SK-N-MC (cell line): ENCODE measurements at regions not wholly inside any gene's neighbourhood (a gene's known extent, or its start where the extent isn't known, plus 50 kb on each side); places are given as distances from the start of the nearest gene placed in this dataset.

Experiments used
- DNase-seq: peaks from one replicate; pipeline ENCODE4 v3.0.0-alpha.2; 2011; ENCODE audit warnings: low read depth, low spot score
- H3K27ac ChIP-seq: fragments of 200-600 bp; sonication (generic); 2 replicates; pipeline ENCODE4 v1.5.1; 2016; ENCODE audit warnings: mixed run types
- H3K36me3 ChIP-seq: fragments of 200-600 bp; sonication (generic); 2 replicates; pipeline ENCODE4 v1.6.1; 2017; ENCODE audit warnings: antibody characterized with exemption, low read length, mixed read lengths; ENCODE audit not compliant: insufficient read depth
- H3K4me3 ChIP-seq: fragments of 200-600 bp; sonication (generic); 2 replicates; pipeline ENCODE4 v1.5.1; 2016
- H3K9ac ChIP-seq: fragments of 200-600 bp; sonication (generic); 2 replicates; pipeline ENCODE4 v1.8.0; 2017; ENCODE audit warnings: mixed run types, mixed read lengths; ENCODE audit not compliant: insufficient read length
- H3K9me3 ChIP-seq: fragments of 200-600 bp; sonication (generic); 2 replicates; pipeline ENCODE4 v1.6.1; 2017; ENCODE audit warnings: low read depth, mild to moderate bottlenecking, antibody characterized with exemption, low read length, moderate library complexity, mixed read lengths
- EZH2 ChIP-seq: fragments of 200-600 bp; sonication (generic); IDR thresholded peaks from one replicate; pipeline ENCODE4 v1.6.1; 2017; ENCODE audit warnings: antibody characterized with exemption
- FOXP2 ChIP-seq: optimal IDR thresholded peaks from 2 replicates; pipeline ENCODE3; 2011; ENCODE audit warnings: mild to moderate bottlenecking, moderate library complexity; ENCODE audit not compliant: insufficient read depth; ENCODE audit errors: extremely low read length, control extremely low read depth
- POLR2AphosphoS5 ChIP-seq: IDR thresholded peaks from 2 replicates; pipeline ENCODE4 v1.6.1; 2012; ENCODE audit warnings: mild to moderate bottlenecking, low read depth, low read length, borderline replicate concordance

DNA sequence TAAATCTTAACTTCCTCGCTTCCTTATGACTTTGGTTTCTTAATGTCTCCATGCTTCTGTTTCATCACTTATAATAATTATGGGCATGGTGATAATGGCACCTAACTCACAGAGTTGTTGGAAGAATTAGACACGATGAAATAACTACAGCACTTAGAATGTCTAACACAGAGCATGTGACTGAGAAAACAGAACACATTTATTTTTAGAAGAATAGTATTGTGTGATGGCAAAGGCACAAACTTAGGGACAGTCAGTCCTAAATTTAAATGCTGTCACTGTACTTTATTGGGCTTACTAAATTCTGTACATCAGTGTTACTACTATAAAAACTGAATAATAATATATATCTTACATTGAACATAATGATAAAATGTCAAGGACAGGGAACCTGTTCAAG lies 391.1 kb upstream of the JAG1 start:
- Histone ChIP-seq H3K4me3 (no peak overlapping the region), H3K9ac (no peak overlapping the region), H3K36me3 (no peaks in the 10 kb centered on the region), H3K9me3 (no peaks in the 10 kb centered on the region), H3K27ac (no peak overlapping the region)
- TF ChIP-seq EZH2 (no peak), FOXP2 (no peak)
- DNase-seq: no peak

GRCh38 chr20:11067359-11067758 lies 393.6 kb upstream of the JAG1 start:
- H3K9me3 ChIP-seq: no peaks in the 10 kb centered on the region
- H3K9ac ChIP-seq: no peak overlapping the region
- DNase-seq: no peak
- no peak overlapping the region for H3K4me3 ChIP-seq
- no peaks in the 10 kb centered on the region for H3K36me3 ChIP-seq
- TF ChIP-seq FOXP2: no peak
- no peak overlapping the region for H3K27ac ChIP-seq

GRCh38 chr20:11072982-11073381 lies 399.2 kb upstream of the JAG1 start:
- TF ChIP-seq FOXP2: no peak
- TF ChIP-seq EZH2: no peak
- no peak for TF ChIP-seq POLR2AphosphoS5
- no peak for DNase-seq
- no peak overlapping the region for H3K27ac ChIP-seq
- no peak overlapping the region for H3K9ac ChIP-seq
- H3K4me3 ChIP-seq: no peak overlapping the region
- H3K36me3 ChIP-seq: no peaks in the 10 kb centered on the region
- H3K9me3 ChIP-seq: no peaks in the 10 kb centered on the region

- Histone ChIP-seq H3K4me3 (no peak overlapping the region), H3K27ac (no peak overlapping the region), H3K36me3 (no peaks in the 10 kb centered on the region), H3K9ac (no peak overlapping the region), H3K9me3 (no peaks in the 10 kb centered on the region)
- no peak for DNase-seq
- TF ChIP-seq EZH2: no peak
- TF ChIP-seq POLR2AphosphoS5: no peak
- TF ChIP-seq FOXP2: no peak
These were observed 402.8 kb upstream of the JAG1 start for GRCh38 chr20:11076434-11077105.

- Histone ChIP-seq H3K36me3 (no peaks in the 10 kb centered on the region), H3K27ac (no peak overlapping the region), H3K9ac (no peak overlapping the region), H3K4me3 (no peak overlapping the region), H3K9me3 (no peaks in the 10 kb centered on the region)
- DNase-seq: no peak
- TF ChIP-seq EZH2 (no peak), FOXP2 (no peak), POLR2AphosphoS5 (no peak)
These were observed 403.4 kb upstream of the JAG1 start for GRCh38 chr20:11077226-11077625.

- Histone ChIP-seq H3K9ac (no peak overlapping the region), H3K36me3 (no peaks in the 10 kb centered on the region), H3K27ac (no peak overlapping the region), H3K9me3 (no peaks in the 10 kb centered on the region), H3K4me3 (no peak overlapping the region)
- DNase-seq: no peak
- TF ChIP-seq FOXP2: no peak
- TF ChIP-seq EZH2: no peak
- TF ChIP-seq POLR2AphosphoS5: no peak
These were observed 406.2 kb upstream of the JAG1 start for GRCh38 chr20:11080010-11080409.

- H3K27ac ChIP-seq: no peak overlapping the region
- DNase-seq: no peak
- no peak overlapping the region for H3K4me3 ChIP-seq
- no peaks in the 10 kb centered on the region for H3K9me3 ChIP-seq
- TF ChIP-seq POLR2AphosphoS5 (no peak), FOXP2 (no peak), EZH2 (no peak)
- H3K36me3 ChIP-seq: no peaks in the 10 kb centered on the region
- no peak overlapping the region for H3K9ac ChIP-seq
These were observed 407.1 kb upstream of the JAG1 start for GRCh38 chr20:11080781-11081377.

GRCh38 chr20:11083841-11084240 lies 410.0 kb upstream of the JAG1 start:
- Histone ChIP-seq H3K9ac (no peak overlapping the region), H3K4me3 (no peak overlapping the region), H3K36me3 (no peaks in the 10 kb centered on the region), H3K9me3 (no peaks in the 10 kb centered on the region), H3K27ac (no peak overlapping the region)
- no peak for TF ChIP-seq FOXP2
- no peak for TF ChIP-seq POLR2AphosphoS5
- TF ChIP-seq EZH2: no peak
- no peak for DNase-seq

- DNase-seq: no peak
- no peak overlapping the region for H3K27ac ChIP-seq
- H3K36me3 ChIP-seq: no peaks in the 10 kb centered on the region
- no peak for TF ChIP-seq FOXP2
- no peak for TF ChIP-seq POLR2AphosphoS5
- TF ChIP-seq EZH2: no peak
- no peak overlapping the region for H3K4me3 ChIP-seq
- H3K9ac ChIP-seq: no peak overlapping the region
- H3K9me3 ChIP-seq: no peaks in the 10 kb centered on the region
These were observed 410.7 kb upstream of the JAG1 start for GRCh38 chr20:11084508-11084907.
